ENCODE measurements at regions not wholly inside any gene's neighbourhood (a gene's known extent, or its start where the extent isn't known, plus 50 kb on each side); places are given as distances from the start of the nearest gene placed in this dataset.

- no peak for TF ChIP-seq POLR2AphosphoS5 (IDR thresholded peaks at IDR 0.05; ENCODE audit: low read depth, low read length)
- TF ChIP-seq REST (IDR thresholded peaks at IDR 0.05; ENCODE audit: insufficient read depth in 1 of 2, low read depth in 2 of 2, low read length in 2 of 2): no peak
- no peak for TF ChIP-seq TAF1 (IDR thresholded peaks at IDR 0.05; ENCODE audit: borderline replicate concordance, insufficient read depth, low read length)
- TF ChIP-seq SIN3A (IDR thresholded peaks at IDR 0.05; ENCODE audit: borderline replicate concordance, insufficient read depth, low read length): no peak
Measured at GRCh38 chr2:8584174-8585066, 97.4 kb upstream of the ID2 start.
